GM21360 (cell line): ENCODE measurements at regions not wholly inside any gene's neighbourhood (a gene's known extent, or its start where the extent isn't known, plus 50 kb on each side); places are given as distances from the start of the nearest gene placed in this dataset.
"Not testable (repeated sequence)": the region's sequence is repeated elsewhere in the genome, so short reads cannot be mapped to it uniquely, and the experiment has no call there.

Experiments
- ATAC-seq: cut with Tn5 transposase; IDR thresholded peaks from one replicate; pipeline ENCODE4 v1.9.1; 2021; ENCODE audit warnings: mild to moderate bottlenecking, moderate library complexity; ENCODE audit not compliant: unreplicated experiment

- ATAC-seq = no peak
Measured at GRCh38 chr7:69276011-69276729, 322.1 kb upstream of the AUTS2 start.

GRCh38 chr7:69277366-69277765, 320.9 kb upstream of the AUTS2 start:
- no peak for ATAC-seq

- ATAC-seq = no peak
Measured at GRCh38 chr7:69282946-69283345, 315.3 kb upstream of the AUTS2 start.

- ATAC-seq = no peak
Measured at GRCh38 chr7:69283421-69283820, 314.9 kb upstream of the AUTS2 start.

GRCh38 chr7:69285854-69286253, 312.4 kb upstream of the AUTS2 start:
- no peak for ATAC-seq

- ATAC-seq = no peak
Measured at GRCh38 chr7:69295977-69296376, 302.3 kb upstream of the AUTS2 start.

GRCh38 chr7:69301253-69301652, 297.0 kb upstream of the AUTS2 start:
- ATAC-seq = no peak

- no peak for ATAC-seq
Measured at GRCh38 chr7:69309601-69310000, 288.7 kb upstream of the AUTS2 start.

GRCh38 chr7:69311489-69311888, 286.8 kb upstream of the AUTS2 start:
- ATAC-seq = no peak

GRCh38 chr7:69313852-69314251, 284.4 kb upstream of the AUTS2 start:
- ATAC-seq = not testable (repeated sequence)

GRCh38 chr7:69318794-69319193, 279.5 kb upstream of the AUTS2 start:
- ATAC-seq = no peak

GRCh38 chr7:69328516-69328915, 269.8 kb upstream of the AUTS2 start:
- ATAC-seq = no peak

- ATAC-seq = no peak
Measured at GRCh38 chr7:69334701-69335100, 263.6 kb upstream of the AUTS2 start.

- ATAC-seq = no peak
Measured at GRCh38 chr7:69335331-69335730, 262.9 kb upstream of the AUTS2 start.

- no peak for ATAC-seq
Measured at GRCh38 chr7:69336976-69337375, 261.3 kb upstream of the AUTS2 start.

GRCh38 chr7:69338144-69338543, 260.1 kb upstream of the AUTS2 start:
- ATAC-seq = no peak

GRCh38 chr7:69341288-69341687, 257.0 kb upstream of the AUTS2 start:
- no peak for ATAC-seq

- no peak for ATAC-seq
Measured at GRCh38 chr7:69342154-69342884, 256.0 kb upstream of the AUTS2 start.

- no peak for ATAC-seq
Measured at GRCh38 chr7:69349291-69349690, 249.0 kb upstream of the AUTS2 start.

- no peak for ATAC-seq
Measured at GRCh38 chr7:69358163-69358821, 240.0 kb upstream of the AUTS2 start.

GRCh38 chr7:69359003-69359700, 239.1 kb upstream of the AUTS2 start:
- ATAC-seq = no peak
